H7 (cell line): ENCODE measurements at regions not wholly inside any gene's neighbourhood (a gene's known extent, or its start where the extent isn't known, plus 50 kb on each side); places are given as distances from the start of the nearest gene placed in this dataset.

Source experiments
- DNase-seq: peaks from one replicate; pipeline ENCODE4 v3.0.0; 2012
- H3K27me3 ChIP-seq: 2 replicates; pipeline ENCODE4 v1.6.0; 2011; ENCODE audit warnings: mild to moderate bottlenecking, low read length; ENCODE audit not compliant: control insufficient read depth, insufficient read depth
- H3K36me3 ChIP-seq: replicated peaks from 2 replicates; pipeline ENCODE4 v1.5.1; 2011; ENCODE audit warnings: low read length; ENCODE audit not compliant: control insufficient read depth, insufficient read depth
- H3K4me3 ChIP-seq: 2 replicates; pipeline ENCODE4 v1.5.1; 2011; ENCODE audit warnings: low read depth, mild to moderate bottlenecking, control low read depth, low read length, moderate library complexity; ENCODE audit not compliant: insufficient read depth

DNA sequence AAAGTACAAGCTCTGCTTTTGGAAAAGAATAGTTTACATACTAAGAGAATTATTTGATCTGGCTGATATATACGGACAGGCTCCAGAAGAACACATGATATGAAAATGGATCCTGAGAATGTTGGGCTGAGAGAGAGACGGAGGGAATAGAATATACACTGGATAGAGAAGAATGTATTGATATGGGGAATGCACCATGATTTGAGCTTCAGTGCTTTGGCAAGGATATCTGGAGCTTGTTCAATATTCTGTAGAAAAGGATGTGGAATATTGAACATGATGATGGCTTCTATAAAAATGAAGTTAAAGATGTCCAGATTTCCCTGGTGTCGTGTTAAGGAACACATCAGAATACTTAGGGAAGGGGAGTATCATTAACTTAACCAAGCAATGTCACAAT is 280.5 kb upstream of the VLDLR start:
- Histone ChIP-seq H3K27me3 (no peaks in the 10 kb centered on the region), H3K36me3 (no peaks in the 10 kb centered on the region), H3K4me3 (no peak overlapping the region)
- DNase-seq = no peak

- Histone ChIP-seq H3K4me3 (no peak overlapping the region), H3K36me3 (no peaks in the 10 kb centered on the region), H3K27me3 (no peaks in the 10 kb centered on the region)
- no peak for DNase-seq
Observed at GRCh38 chr9:2341956-2342355, 279.6 kb upstream of the VLDLR start.

GRCh38 chr9:2343756-2344155 is 277.8 kb upstream of the VLDLR start:
- no peaks in the 10 kb centered on the region for H3K27me3 ChIP-seq
- DNase-seq = no peak
- no peaks in the 10 kb centered on the region; the same call in 1 of the 2 replicates for H3K36me3 ChIP-seq
- H3K4me3 ChIP-seq = no peak overlapping the region

GRCh38 chr9:2344436-2344835 is 277.2 kb upstream of the VLDLR start:
- Histone ChIP-seq H3K4me3 (no peak overlapping the region), H3K36me3 (no peaks in the 10 kb centered on the region; the same call in 1 of the 2 replicates), H3K27me3 (no peaks in the 10 kb centered on the region)
- DNase-seq = no peak

GRCh38 chr9:2345013-2345412 is 276.6 kb upstream of the VLDLR start:
- Histone ChIP-seq H3K27me3 (no peaks in the 10 kb centered on the region), H3K36me3 (no peaks in the 10 kb centered on the region; the same call in 1 of the 2 replicates), H3K4me3 (no peak overlapping the region)
- DNase-seq = no peak

DNA sequence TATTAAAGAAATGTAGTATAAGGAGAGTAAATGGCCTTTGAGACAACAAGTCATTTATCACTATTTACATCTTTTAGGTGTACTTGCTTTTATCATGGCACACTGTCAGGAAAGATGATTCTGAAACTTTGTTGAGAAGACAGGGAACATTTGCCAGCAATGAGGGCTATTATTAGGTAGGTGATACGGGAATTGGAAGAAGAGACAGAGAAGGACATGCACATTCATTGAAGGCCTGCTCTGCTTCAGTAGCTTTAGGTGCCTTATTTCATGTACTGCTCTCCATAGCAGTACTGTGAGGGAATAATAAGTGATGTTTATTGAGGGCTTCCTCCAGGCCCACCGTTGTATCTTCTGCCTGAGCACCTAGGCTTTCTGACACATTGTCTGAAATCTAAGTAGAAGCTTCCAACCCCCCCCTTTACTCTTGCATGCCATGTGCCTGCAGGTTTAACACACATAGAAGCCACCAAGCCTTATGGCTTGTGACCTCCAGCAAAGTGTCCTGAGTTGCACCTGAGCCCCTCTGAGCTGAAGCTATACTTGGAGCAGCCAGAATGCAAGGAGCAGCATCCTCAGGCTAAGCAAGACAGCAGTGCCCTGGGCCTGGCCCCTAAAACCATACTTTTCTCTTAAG is 275.2 kb upstream of the VLDLR start:
- no peak for DNase-seq
- Histone ChIP-seq H3K36me3 (no peaks in the 10 kb centered on the region; the same call in 1 of the 2 replicates), H3K4me3 (no peak overlapping the region), H3K27me3 (no peaks in the 10 kb centered on the region)

- H3K36me3 ChIP-seq = no peaks in the 10 kb centered on the region; the same call in 1 of the 2 replicates
- DNase-seq = no peak
Observed at GRCh38 chr9:2351324-2351723, 270.3 kb upstream of the VLDLR start.

GRCh38 chr9:2354216-2354615 is 267.4 kb upstream of the VLDLR start:
- H3K36me3 ChIP-seq = no peaks in the 10 kb centered on the region
- no peaks in the 10 kb centered on the region for H3K27me3 ChIP-seq
- DNase-seq = no peak
- H3K4me3 ChIP-seq = no peak overlapping the region

More at GRCh38 chr9:2351324-2351723, 270.3 kb upstream of the VLDLR start:
- Histone ChIP-seq H3K27me3 (no peaks in the 10 kb centered on the region), H3K4me3 (no peak overlapping the region)

DNA sequence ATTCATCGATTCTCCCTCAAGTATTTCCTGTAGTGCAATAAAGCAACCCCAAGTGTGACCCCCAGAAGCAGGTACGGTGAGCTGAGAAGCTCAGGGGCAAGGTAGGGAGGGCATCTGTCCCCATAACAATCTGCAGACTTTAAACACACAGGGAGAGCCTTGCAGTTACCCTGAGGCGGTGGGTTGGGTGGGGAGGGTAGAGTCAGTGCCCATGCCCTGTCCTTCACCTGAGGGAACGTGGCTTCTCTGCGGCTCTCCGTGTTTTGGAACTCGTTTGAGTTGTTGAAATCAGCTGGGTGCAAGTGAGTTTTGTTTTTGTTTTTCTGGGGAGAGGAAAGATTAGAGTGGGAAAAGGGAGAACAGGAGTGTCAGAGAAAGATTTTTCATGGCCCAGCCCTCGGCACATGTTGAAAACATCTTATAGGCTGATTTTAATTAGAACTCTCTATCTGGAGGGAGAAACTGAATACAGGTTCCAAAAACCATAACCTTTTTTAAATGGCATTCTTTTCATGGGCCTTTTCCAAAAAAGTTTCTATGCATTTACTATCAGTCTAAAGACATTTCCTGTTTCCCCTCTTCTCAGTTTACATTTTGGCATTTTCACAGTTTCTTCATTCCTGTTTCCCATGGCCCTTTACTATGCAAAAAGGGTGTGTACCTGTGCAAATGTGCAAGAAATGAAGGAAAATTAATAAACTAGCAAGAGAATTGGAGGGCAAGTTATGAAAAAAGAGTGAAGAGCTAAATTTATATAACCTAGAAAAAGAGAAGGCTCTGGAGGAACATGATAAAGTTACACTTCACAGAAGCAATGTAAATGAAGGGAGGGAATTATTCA is 266.5 kb upstream of the VLDLR start:
- DNase-seq = no peak
- H3K36me3 ChIP-seq = no peaks in the 10 kb centered on the region
- H3K27me3 ChIP-seq = no peaks in the 10 kb centered on the region

GRCh38 chr9:2355697-2355983 is 265.9 kb upstream of the VLDLR start:
- no peak for DNase-seq
- Histone ChIP-seq H3K4me3 (no peak overlapping the region), H3K27me3 (no peaks in the 10 kb centered on the region), H3K36me3 (no peaks in the 10 kb centered on the region)

More for the DNA sequence above, 266.5 kb upstream of the VLDLR start:
- H3K4me3 ChIP-seq = no peak overlapping the region

DNA sequence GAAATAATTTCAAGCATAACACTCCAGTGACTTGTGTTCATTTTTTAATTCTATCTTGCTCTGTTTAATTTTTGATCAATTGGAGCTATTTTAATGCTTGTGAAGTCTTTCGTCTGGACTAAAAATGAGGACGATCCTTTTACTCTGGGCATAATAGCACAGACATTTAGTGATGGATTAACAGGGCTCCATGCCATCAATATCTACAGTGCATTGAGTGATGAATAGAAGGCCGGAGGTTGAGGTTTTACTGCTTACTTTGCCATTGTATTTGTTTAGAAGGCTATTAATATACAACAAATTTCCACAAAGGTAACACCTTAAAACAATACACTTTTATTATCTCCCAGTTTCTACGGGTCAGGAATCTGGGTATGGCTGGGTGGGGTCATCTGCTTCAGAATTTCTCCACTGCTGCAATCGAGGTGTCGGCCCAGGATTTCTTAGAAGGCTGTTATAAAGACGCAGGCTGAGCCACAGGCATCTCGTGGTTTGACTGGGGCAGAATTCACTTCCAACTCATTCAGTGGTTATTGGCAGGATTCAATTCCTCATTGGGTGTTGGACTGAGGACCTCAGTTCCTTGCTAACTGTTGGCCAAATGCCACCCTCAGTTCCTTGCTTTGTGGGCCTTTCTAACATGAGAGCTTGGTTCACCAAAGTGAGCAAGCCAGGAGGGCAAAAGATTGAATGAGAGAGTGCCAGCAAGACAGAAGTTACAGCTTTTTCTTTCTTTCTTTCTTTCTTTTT is 265.4 kb upstream of the VLDLR start:
- no peak for DNase-seq
- no peaks in the 10 kb centered on the region for H3K27me3 ChIP-seq
- H3K36me3 ChIP-seq = no peaks in the 10 kb centered on the region
- H3K4me3 ChIP-seq = no peak overlapping the region

DNA sequence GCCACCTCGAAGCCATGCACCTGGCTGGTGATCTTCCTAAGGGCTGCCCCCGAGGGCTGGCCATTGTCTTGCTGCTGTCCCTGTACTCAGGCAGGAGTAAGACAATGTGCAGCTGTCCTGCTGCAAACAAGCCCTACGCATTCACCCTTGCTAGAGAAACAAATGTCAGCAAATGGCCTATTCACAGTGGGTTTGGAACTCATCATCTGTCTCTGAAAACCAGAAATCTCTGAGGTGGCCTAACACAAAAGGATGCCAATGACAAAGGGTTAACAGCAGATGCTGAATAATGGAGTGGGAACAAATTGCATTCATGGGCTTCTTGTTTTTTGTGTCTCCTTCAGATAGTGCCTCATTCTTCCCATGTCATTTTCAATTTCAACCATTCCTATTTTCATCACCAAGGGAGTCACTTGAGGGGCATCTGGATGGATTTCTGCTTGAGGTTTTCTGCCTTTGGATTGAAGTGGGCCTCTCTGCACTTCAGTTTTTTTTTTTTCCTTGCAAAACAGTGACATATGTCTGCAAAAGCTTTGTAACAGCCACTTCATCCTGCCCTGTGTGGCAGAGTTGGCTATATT is 261.6 kb upstream of the VLDLR start:
- H3K36me3 ChIP-seq = no peaks in the 10 kb centered on the region
- H3K4me3 ChIP-seq = no peak overlapping the region
- no peaks in the 10 kb centered on the region for H3K27me3 ChIP-seq
- DNase-seq = no peak

DNA sequence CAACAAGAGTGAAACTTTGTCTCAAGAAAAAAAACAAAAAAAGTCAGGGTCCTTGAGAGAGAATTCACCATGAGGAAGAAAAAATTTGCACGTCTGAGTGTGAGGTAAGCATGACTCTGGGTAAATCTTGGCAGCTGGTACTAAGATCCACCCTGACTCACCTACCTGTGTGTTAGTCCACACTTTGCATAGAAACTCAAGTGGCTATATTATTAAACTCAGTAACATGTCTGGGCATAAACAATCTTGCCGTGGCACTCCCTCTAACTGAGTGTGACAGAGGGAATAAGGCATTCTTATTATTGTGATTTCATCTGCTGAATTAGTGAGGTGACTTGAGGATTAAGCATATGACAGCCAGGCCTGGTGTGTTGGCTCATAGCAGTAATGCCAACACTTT is 259.4 kb upstream of the VLDLR start:
- Histone ChIP-seq H3K36me3 (no peaks in the 10 kb centered on the region), H3K27me3 (no peaks in the 10 kb centered on the region), H3K4me3 (no peak overlapping the region)
- no peak for DNase-seq

GRCh38 chr9:2363138-2363745 is 258.3 kb upstream of the VLDLR start:
- H3K27me3 ChIP-seq = no peaks in the 10 kb centered on the region
- no peak for DNase-seq
- H3K4me3 ChIP-seq = no peak overlapping the region
- H3K36me3 ChIP-seq = no peaks in the 10 kb centered on the region
